B cell (primary cell): ENCODE measurements at regions not wholly inside any gene's neighbourhood (a gene's known extent, or its start where the extent isn't known, plus 50 kb on each side); places are given as distances from the start of the nearest gene placed in this dataset.

ENCODE experiments used
- ATAC-seq: fragments of 200-7000 bp; cut with Tn5 transposase; one replicate; pipeline ENCODE4 v1.10.0; 2021; ENCODE audit warnings: low read depth, mild to moderate bottlenecking, moderate number of reproducible peaks, moderate library complexity
- CTCF ChIA-PET: fragments of 350-600 bp; sonication (Branson Sonifier 250); formaldehyde crosslinking; loops from one replicate; lab custom pipeline; 2021; ENCODE audit warnings: antibody characterized with exemption, inconsistent platforms; lab: Charles Lee
- POLR2A ChIA-PET: fragments of 350-600 bp; sonication (Branson Sonifier 250); formaldehyde crosslinking; loops from one replicate; lab custom pipeline; 2021; ENCODE audit warnings: antibody characterized with exemption; lab: Charles Lee
- DNase-seq: peaks from one replicate; pipeline ENCODE4 v3.0.0; 2013
- H2AFZ ChIP-seq: 2 replicates; pipeline ENCODE4 v1.6.1; 2012; ENCODE audit warnings: mild to moderate bottlenecking, low read depth, low read length; ENCODE audit not compliant: insufficient read depth, poor library complexity, severe bottlenecking
- H3K27ac ChIP-seq, 2 donors: 1 replicate in 1 of 2; 2 replicates in 1 of 2; pipeline ENCODE4 v1.5.1; 2012 to 2013; ENCODE audit warnings: low read length in 2 of 2, mild to moderate bottlenecking in 2 of 2, moderate library complexity in 1 of 2
- H3K27me3 ChIP-seq, 4 experiments: fragments of 200-600 bp in 1 of 4; sonication (generic) in 1 of 4; replicated peaks in 1 of 4; 1 replicate in 2 of 4; 2 replicates in 2 of 4; pipeline versions ENCODE4 v1.6.1 to v1.7.0; 2013 to 2016; ENCODE audit warnings: low read length in 3 of 4, mild to moderate bottlenecking in 2 of 4, mixed read lengths in 1 of 4, moderate library complexity in 1 of 4; ENCODE audit not compliant: insufficient read depth in 4 of 4, control insufficient read depth in 3 of 4; ENCODE audit errors: control extremely low read depth in 1 of 4
- H3K36me3 ChIP-seq, 2 experiments: replicated peaks in 1 of 2; 1 replicate in 1 of 2; 2 replicates in 1 of 2; pipeline versions ENCODE4 v1.6.1 to v1.7.1; 2013; ENCODE audit warnings: low read length in 1 of 2; ENCODE audit not compliant: insufficient read depth in 2 of 2, control insufficient read depth in 1 of 2; ENCODE audit errors: control extremely low read depth in 1 of 2, extremely low read depth in 1 of 2
- H3K4me1 ChIP-seq, 2 donors: fragments of 200-600 bp in 1 of 2; sonication (generic) in 1 of 2; 1 replicate in 1 of 2; 2 replicates in 1 of 2; pipeline versions ENCODE4 v1.5.1 to v1.6.1; 2013 to 2017; ENCODE audit warnings: low read length in 2 of 2; ENCODE audit not compliant: control insufficient read depth in 2 of 2, insufficient read depth in 2 of 2
- H3K4me2 ChIP-seq: replicated peaks from 2 replicates; pipeline ENCODE3; 2012; ENCODE audit warnings: mild to moderate bottlenecking, low read depth, low read length; ENCODE audit not compliant: poor library complexity, severe bottlenecking
- H3K4me3 ChIP-seq, 5 experiments: fragments of 200-600 bp in 1 of 5; sonication (generic) in 1 of 5; 1 replicate in 3 of 5; 2 replicates in 2 of 5; pipeline versions ENCODE4 v1.5.1 to v1.7.0; 2011 to 2016; ENCODE audit warnings: low read length in 4 of 5, mild to moderate bottlenecking in 4 of 5, low read depth in 2 of 5, control low read depth in 1 of 5, moderate library complexity in 1 of 5; ENCODE audit not compliant: insufficient read depth in 1 of 5; ENCODE audit errors: control extremely low read depth in 1 of 5, extremely low read depth in 1 of 5
- H3K79me2 ChIP-seq: fragments of 200-600 bp; sonication (generic); one replicate; pipeline ENCODE4 v1.6.0; 2016; ENCODE audit warnings: low read length; ENCODE audit not compliant: control insufficient read depth, insufficient read depth
- H3K9ac ChIP-seq: fragments of 200-600 bp; sonication (generic); 2 replicates; pipeline ENCODE4 v1.6.1; 2017; ENCODE audit warnings: mild to moderate bottlenecking, low read length, moderate library complexity
- H3K9me3 ChIP-seq, 3 donors: one replicate each; pipeline versions ENCODE4 v1.6.1 to v1.7.1; 2013; ENCODE audit warnings: low read length in 2 of 3; ENCODE audit not compliant: control insufficient read depth in 2 of 3, insufficient read depth in 1 of 3; ENCODE audit errors: control extremely low read depth in 1 of 3
- H4K20me1 ChIP-seq: 2 replicates; pipeline ENCODE4 v1.6.0; 2012; ENCODE audit warnings: mild to moderate bottlenecking, low read length; ENCODE audit not compliant: insufficient read depth, control insufficient read depth, poor library complexity, severe bottlenecking
- H3K27ac Mint-ChIP-seq: one replicate; pipeline ENCODE4 v1.8.0; 2021; ENCODE audit warnings: mixed read lengths
- H3K27me3 Mint-ChIP-seq: one replicate; pipeline ENCODE4 v1.8.0; 2021; ENCODE audit warnings: mixed read lengths
- H3K4me1 Mint-ChIP-seq: one replicate; pipeline ENCODE4 v1.8.0; 2021; ENCODE audit warnings: mixed read lengths
- H3K4me3 Mint-ChIP-seq: one replicate; pipeline ENCODE4 v1.8.0; 2021; ENCODE audit warnings: mixed read lengths
- H3K9me3 Mint-ChIP-seq: one replicate; pipeline ENCODE4 v1.8.0; 2022; ENCODE audit warnings: mixed read lengths; ENCODE audit not compliant: insufficient read depth
- CTCF ChIP-seq: fragments of 200-600 bp; IDR thresholded peaks from one replicate; pipeline ENCODE4 v1.8.0; 2022; ENCODE audit warnings: antibody characterized with exemption, mild to moderate bottlenecking
- EZH2 ChIP-seq: IDR thresholded peaks from 2 replicates; pipeline ENCODE4 v1.6.1; 2012; ENCODE audit warnings: borderline replicate concordance, low read depth, mild to moderate bottlenecking, moderate library complexity, low read length; ENCODE audit not compliant: insufficient read depth, poor library complexity, severe bottlenecking
- WGBS: methylation state at CpG from one replicate; pipeline ENCODE4 v1.1.5; 2013; ENCODE audit warnings: missing lambda C conversion rate; ENCODE audit not compliant: insufficient coverage; 5-methylcytosine and 5-hydroxymethylcytosine counted together
- intact Hi-C: fragments of 100-400 bp; cut with micrococcal nuclease; formaldehyde crosslinking; loops from one replicate; pipeline ENCODE4 v1.10.0; 2022

- H2AFZ ChIP-seq: no peak overlapping the region
- H3K9me3 ChIP-seq: peaks cover 0 to 10% (median 0%) of the 10 kb centered on the region in 3 donors
- TF ChIP-seq EZH2: no peak
- H3K4me3 ChIP-seq: no peak overlapping the region
- H3K4me1 ChIP-seq: no peaks in the 10 kb centered on the region
- ATAC-seq (no peak), DNase-seq (no peak)
- ChIA-PET CTCF (no interaction called here), POLR2A (no interaction called here)
- no peak overlapping the region for H3K27ac Mint-ChIP-seq
- no peak overlapping the region for H3K4me2 ChIP-seq
- H3K79me2 ChIP-seq: no peaks in the 10 kb centered on the region
- no peak overlapping the region for H3K27ac ChIP-seq
- no peaks in the 10 kb centered on the region for H3K27me3 Mint-ChIP-seq
- H3K4me1 Mint-ChIP-seq: no peaks in the 10 kb centered on the region
- peaks cover 7% of the 10 kb centered on the region for H3K9me3 Mint-ChIP-seq
- H3K27me3 ChIP-seq: no peaks in the 10 kb centered on the region
- intact Hi-C loops: no loop called here
- H3K4me3 Mint-ChIP-seq: no peak overlapping the region
- no peaks in the 10 kb centered on the region for H4K20me1 ChIP-seq
- no peak overlapping the region for H3K9ac ChIP-seq
- H3K36me3 ChIP-seq: no peaks in the 10 kb centered on the region
Observed at GRCh38 chr2:57693177-57693576, 353.4 kb upstream of the VRK2 start.

GRCh38 chr2:57693965-57694364 is 352.6 kb upstream of the VRK2 start:
- Histone ChIP-seq H3K27ac (no peak overlapping the region), H4K20me1 (no peaks in the 10 kb centered on the region), H3K4me2 (no peak overlapping the region), H3K9ac (no peak overlapping the region), H2AFZ (no peak overlapping the region), H3K4me3 (no peak overlapping the region), H3K9me3 (peaks cover 0 to 10% (median 0%) of the 10 kb centered on the region in 3 donors), H3K36me3 (no peaks in the 10 kb centered on the region), H3K27me3 (no peaks in the 10 kb centered on the region), H3K4me1 (no peaks in the 10 kb centered on the region), H3K79me2 (no peaks in the 10 kb centered on the region)
- WGBS: no CpG with 5 or more reads among the region's 2 CpGs
- no peak overlapping the region for H3K4me3 Mint-ChIP-seq
- TF ChIP-seq CTCF: no peak
- TF ChIP-seq EZH2: no peak
- H3K27ac Mint-ChIP-seq: no peak overlapping the region
- ChIA-PET CTCF (no interaction called here), POLR2A (no interaction called here)
- peaks cover 7% of the 10 kb centered on the region for H3K9me3 Mint-ChIP-seq
- ATAC-seq: no peak
- no peak for DNase-seq
- no peaks in the 10 kb centered on the region for H3K27me3 Mint-ChIP-seq
- peaks cover 2% of the 10 kb centered on the region for H3K4me1 Mint-ChIP-seq
- intact Hi-C loops: no loop called here
